Ectodermal cell (in vitro differentiated cells): ENCODE measurements at regions not wholly inside any gene's neighbourhood (a gene's known extent, or its start where the extent isn't known, plus 50 kb on each side); places are given as distances from the start of the nearest gene placed in this dataset.

Source experiments
- H3K27ac ChIP-seq: 2 replicates; pipeline ENCODE4 v1.7.0; 2013; ENCODE audit warnings: mild to moderate bottlenecking, low read depth, low read length; ENCODE audit not compliant: insufficient read depth, poor library complexity, severe bottlenecking
- H3K27me3 ChIP-seq: 2 replicates; pipeline ENCODE4 v1.7.0; 2013; ENCODE audit warnings: mild to moderate bottlenecking, low read length; ENCODE audit not compliant: insufficient read depth, control insufficient read depth, poor library complexity, severe bottlenecking
- H3K36me3 ChIP-seq: one replicate; pipeline ENCODE4 v1.7.0; 2013; ENCODE audit warnings: low read length; ENCODE audit not compliant: control insufficient read depth, insufficient read depth
- H3K4me1 ChIP-seq: one replicate; pipeline ENCODE4 v1.7.0; 2013; ENCODE audit warnings: low read length; ENCODE audit not compliant: control insufficient read depth, insufficient read depth
- H3K4me3 ChIP-seq: 2 replicates; pipeline ENCODE4 v1.7.0; 2013; ENCODE audit warnings: low read depth, low read length, control low read depth; ENCODE audit not compliant: insufficient read depth
- H3K9me3 ChIP-seq: 2 replicates; pipeline ENCODE4 v1.7.0; 2013; ENCODE audit warnings: mild to moderate bottlenecking, low read length, moderate library complexity; ENCODE audit not compliant: control insufficient read depth
- WGBS, 2 experiments: methylation state at CpG; one replicate each; pipeline ENCODE4 v1.1.7; 2013; ENCODE audit warnings: missing lambda C conversion rate in 2 of 2; 5-methylcytosine and 5-hydroxymethylcytosine counted together

DNA sequence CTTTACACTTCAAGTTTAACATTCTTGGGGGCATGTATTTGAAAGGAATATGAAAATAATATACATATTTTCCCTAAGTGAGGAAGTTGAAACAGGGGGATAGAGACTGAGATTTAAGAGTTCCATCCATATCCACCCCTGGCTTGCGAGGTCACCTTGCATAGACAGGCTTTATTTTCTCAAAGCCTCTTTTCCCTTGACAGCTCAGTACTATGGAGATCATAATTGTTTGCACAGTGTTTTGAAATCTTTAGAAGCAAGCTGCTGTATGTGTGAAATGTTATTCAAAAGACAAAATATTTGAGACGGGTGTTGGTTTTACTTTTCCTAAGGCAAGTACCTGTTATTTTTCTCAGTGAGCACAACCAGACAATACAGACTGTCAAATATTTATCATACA is 163.1 kb downstream of the LRRC70 start:
- Histone ChIP-seq H3K27me3 (no peaks in the 10 kb centered on the region), H3K9me3 (no peaks in the 10 kb centered on the region), H3K4me1 (no peaks in the 10 kb centered on the region), H3K27ac (no peak overlapping the region), H3K36me3 (no peaks in the 10 kb centered on the region), H3K4me3 (no peak overlapping the region)
- WGBS, 2 experiments, result 90 to 94% methylated on average over 2 of the region's 2 CpGs

DNA sequence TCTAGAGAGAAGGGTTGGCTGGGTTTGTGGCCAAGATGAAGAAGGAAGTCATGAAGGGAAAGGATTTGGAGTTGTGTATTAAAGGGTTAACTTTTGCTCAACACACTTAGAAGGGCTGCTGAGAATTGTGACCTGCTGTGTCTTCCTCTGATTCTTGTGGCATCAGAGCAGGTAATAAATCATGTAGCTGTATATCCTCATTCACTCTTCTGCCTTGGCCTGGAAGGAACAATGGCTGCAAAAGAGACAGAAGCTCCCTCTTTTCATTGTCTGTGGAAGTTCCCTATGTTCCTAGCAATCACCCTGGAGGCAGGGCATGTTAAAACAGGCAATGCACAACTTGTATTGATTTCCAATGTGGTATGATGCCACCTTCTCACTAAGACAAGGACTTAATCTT is 159.1 kb downstream of the LRRC70 start:
- Histone ChIP-seq H3K27me3 (no peaks in the 10 kb centered on the region), H3K27ac (no peak overlapping the region), H3K4me3 (no peak overlapping the region), H3K36me3 (no peaks in the 10 kb centered on the region), H3K4me1 (no peaks in the 10 kb centered on the region), H3K9me3 (no peaks in the 10 kb centered on the region)

DNA sequence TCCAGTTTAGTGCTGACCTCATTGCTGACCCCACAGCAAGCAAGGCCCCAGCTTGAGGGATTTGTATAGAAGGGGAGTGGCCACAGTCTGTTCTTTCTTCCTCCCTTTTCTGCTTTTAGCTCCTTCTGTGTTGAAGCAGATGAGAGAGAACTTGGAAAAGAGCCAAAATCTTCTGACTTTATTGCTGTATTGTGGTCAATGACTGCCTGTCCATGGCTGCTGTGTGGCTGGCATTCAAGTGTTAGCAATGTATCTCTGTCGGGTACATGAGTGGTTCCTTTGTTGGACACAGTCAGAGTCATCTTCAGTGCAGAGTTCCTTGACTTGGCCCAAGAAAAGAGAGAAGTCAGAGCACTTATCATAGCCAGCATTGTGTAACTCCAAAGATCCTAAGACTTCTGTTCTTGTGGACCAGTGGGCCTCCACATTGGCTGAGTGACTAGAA is 154.1 kb downstream of the LRRC70 start:
- no peaks in the 10 kb centered on the region for H3K36me3 ChIP-seq
- no peaks in the 10 kb centered on the region for H3K27me3 ChIP-seq
- H3K9me3 ChIP-seq, result no peaks in the 10 kb centered on the region
- H3K4me1 ChIP-seq, result no peaks in the 10 kb centered on the region
- H3K27ac ChIP-seq, result no peak overlapping the region
- no peak overlapping the region for H3K4me3 ChIP-seq
- WGBS, 2 experiments, result 89 to 92% methylated on average over 1 of the region's 1 CpG

DNA sequence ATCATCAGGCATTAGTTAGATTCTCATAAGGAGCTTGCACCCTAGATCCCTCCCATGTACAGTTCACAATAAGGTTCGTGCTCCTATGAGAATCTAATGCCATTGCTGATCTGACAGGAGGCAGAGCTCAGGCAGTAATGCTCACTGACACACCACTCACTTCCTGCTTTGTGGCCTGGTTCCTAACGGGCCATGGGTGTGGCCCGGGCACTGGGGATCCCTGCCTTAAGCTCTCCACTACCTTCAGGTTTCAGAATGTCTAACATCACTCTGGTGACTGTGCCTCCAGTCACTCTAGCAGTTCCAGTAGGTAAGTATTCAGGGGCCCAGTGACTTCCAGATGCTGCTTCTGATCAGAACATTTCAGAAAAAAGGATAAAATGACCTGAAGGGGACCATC is 152.4 kb downstream of the LRRC70 start:
- no peak overlapping the region for H3K4me3 ChIP-seq
- H3K27ac ChIP-seq, result no peak overlapping the region
- 91 to 92% methylated on average over 3 of the region's 3 CpGs for WGBS, 2 experiments
- no peaks in the 10 kb centered on the region for H3K27me3 ChIP-seq
- H3K9me3 ChIP-seq, result no peaks in the 10 kb centered on the region
- no peaks in the 10 kb centered on the region for H3K4me1 ChIP-seq
- no peaks in the 10 kb centered on the region for H3K36me3 ChIP-seq

DNA sequence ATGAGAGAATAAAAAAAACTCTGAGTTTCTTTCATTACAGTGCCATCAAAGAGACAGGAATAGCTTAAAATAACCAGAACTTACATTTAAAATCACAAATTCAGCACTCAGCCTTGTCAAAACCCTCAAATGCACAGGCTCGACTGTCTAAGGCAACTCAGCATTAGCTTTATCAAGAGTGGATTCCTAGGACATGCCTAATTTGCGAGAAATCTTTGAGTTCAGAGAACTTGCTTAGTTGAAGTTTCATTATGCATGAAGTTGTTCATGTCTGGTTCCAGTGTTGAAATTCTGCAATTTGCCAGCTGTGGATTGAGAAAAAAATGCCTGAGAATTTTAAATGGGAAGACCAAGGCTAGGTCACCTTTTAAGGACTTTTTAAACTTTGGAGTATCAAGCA is 151.1 kb downstream of the LRRC70 start:
- no peak overlapping the region for H3K4me3 ChIP-seq
- H3K4me1 ChIP-seq, result no peaks in the 10 kb centered on the region
- H3K27me3 ChIP-seq, result no peaks in the 10 kb centered on the region
- 93 to 96% methylated on average over 2 of the region's 2 CpGs for WGBS, 2 experiments
- H3K36me3 ChIP-seq, result no peaks in the 10 kb centered on the region
- no peak overlapping the region for H3K27ac ChIP-seq
- no peaks in the 10 kb centered on the region for H3K9me3 ChIP-seq

DNA sequence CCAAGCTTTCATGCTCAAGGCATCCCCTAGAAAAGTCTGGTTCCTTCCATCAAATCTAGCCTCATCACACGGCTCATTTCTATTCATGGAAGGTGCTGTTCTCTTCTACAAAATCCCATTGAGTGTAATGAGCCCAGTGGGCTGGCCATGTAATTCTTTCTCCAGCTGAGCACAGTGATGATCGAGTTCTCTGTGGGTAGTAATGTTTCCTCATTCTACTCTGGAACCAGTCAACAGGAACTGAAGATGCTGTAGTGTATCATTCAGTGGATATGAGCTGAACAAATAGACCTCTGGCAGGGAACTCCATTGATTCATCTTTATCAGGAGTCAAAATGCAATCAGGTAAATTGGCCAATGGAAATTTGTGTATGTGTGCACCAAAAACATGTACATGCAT is 149.2 kb downstream of the LRRC70 start:
- Histone ChIP-seq H3K36me3 (no peaks in the 10 kb centered on the region), H3K4me3 (no peak overlapping the region), H3K4me1 (no peaks in the 10 kb centered on the region), H3K9me3 (no peaks in the 10 kb centered on the region), H3K27me3 (no peaks in the 10 kb centered on the region), H3K27ac (no peak overlapping the region)
- WGBS, 2 experiments, result 93 to 94% methylated on average over 2 of the region's 2 CpGs

DNA sequence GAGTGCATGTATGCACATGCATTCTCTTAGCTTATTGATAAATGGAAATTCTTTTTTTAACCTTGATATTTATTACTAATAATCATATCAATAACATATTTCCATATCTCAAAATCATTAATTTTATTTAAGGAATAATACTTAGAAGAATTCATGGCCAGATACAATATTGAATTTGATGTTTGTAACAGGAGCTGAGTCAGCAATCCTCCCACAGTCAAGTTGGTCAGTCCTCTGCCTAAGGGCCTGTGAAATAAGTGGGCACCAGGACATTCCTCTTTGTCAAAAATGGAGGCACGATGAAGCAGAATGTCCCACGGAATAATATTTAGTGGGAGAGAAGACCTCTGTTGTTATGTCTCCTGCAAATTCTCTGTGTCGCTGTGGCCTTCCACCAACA is 148.6 kb downstream of the LRRC70 start:
- no peaks in the 10 kb centered on the region for H3K4me1 ChIP-seq
- no peak overlapping the region for H3K4me3 ChIP-seq
- no peaks in the 10 kb centered on the region for H3K27me3 ChIP-seq
- no peak overlapping the region for H3K27ac ChIP-seq
- WGBS, 2 experiments, result 97% methylated on average over 3 of the region's 3 CpGs
- H3K36me3 ChIP-seq, result no peaks in the 10 kb centered on the region
- no peaks in the 10 kb centered on the region for H3K9me3 ChIP-seq

DNA sequence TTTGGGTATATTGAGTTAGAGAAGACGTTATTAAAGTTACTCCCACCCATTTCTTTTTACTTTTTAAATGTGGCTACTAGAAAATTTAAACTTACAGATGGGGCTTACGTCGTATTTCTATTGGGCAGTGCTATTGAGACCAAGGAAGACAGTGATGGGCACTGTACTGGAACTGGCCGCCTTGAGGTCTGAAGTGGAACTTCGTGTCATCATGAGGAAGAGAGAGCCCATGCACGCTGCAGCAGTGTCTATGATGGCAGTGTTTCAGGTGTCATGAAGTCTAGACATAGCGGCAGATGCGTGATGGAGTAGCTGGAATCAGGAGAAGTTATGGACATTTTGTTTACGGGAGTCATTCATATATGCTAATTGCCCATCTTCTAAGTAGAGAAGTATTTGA is 143.7 kb downstream of the LRRC70 start:
- no peaks in the 10 kb centered on the region for H3K9me3 ChIP-seq
- no peak overlapping the region for H3K4me3 ChIP-seq
- H3K4me1 ChIP-seq, result peaks cover 11% of the 10 kb centered on the region
- H3K27me3 ChIP-seq, result no peaks in the 10 kb centered on the region
- 92 to 93% methylated on average over 8 of the region's 9 CpGs for WGBS, 2 experiments
- H3K36me3 ChIP-seq, result no peaks in the 10 kb centered on the region
- H3K27ac ChIP-seq, result no peak overlapping the region

DNA sequence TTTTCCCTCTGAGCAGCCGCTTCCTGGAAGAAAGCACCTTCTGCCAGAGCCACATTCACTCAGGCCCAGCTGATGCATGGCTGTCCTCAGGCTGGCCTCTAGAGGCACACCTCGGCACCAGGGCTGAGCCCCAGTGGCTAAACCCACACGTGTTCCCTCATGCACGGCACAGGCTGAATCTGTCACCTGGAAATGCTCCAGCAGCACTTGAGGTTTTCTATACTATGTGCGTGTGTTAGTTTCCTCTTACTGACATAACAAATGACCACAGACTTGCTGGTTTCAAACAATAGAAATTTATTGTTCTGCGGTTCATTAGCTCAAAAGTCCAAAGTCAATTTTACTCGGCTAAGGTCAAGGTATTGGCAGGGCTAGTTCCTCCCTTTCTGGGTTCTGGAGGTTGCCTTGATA is 141.4 kb downstream of the LRRC70 start:
- Histone ChIP-seq H3K27ac (no peak overlapping the region), H3K4me1 (peaks cover 11% of the 10 kb centered on the region), H3K27me3 (no peaks in the 10 kb centered on the region), H3K9me3 (no peaks in the 10 kb centered on the region), H3K4me3 (no peak overlapping the region), H3K36me3 (no peaks in the 10 kb centered on the region)
- 75 to 77% methylated on average over 7 of the region's 7 CpGs for WGBS, 2 experiments

DNA sequence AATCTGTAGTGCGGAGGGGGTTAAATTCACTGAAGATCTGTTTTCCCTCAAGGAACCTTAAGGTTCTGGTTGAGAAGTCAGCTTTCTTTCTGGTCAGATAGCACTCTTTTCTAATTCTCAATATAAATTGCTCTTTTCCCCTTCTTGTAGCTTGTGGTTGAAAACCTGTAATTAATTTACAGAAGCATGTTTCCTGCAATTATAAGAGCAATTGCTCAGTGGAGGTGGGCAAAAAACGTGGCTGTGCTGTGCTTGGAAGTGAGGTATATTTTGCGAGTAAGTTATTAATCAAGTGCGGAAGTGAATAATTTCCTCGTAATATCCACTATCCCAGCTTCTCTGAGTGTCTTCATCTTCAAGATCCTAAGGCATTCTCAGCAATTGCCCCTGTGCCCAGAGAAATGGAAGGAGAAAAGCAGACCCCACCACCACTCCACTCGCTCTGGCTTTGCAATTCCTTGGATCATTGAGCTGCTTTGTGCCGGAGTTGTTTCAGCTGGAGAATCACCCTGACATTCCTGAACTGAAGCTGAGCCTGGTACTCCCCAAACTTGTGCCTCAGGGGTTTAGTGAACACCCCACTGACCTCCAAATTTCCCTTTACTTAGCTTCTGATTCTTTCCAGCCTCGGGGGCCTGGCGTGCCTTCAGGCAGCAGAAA is 140.6 kb downstream of the LRRC70 start:
- H3K4me3 ChIP-seq, result no peak overlapping the region
- no peaks in the 10 kb centered on the region for H3K36me3 ChIP-seq
- H3K4me1 ChIP-seq, result peaks cover 11% of the 10 kb centered on the region
- no peaks in the 10 kb centered on the region for H3K9me3 ChIP-seq
- no peak overlapping the region for H3K27ac ChIP-seq
- WGBS, 2 experiments, result 89 to 91% methylated on average over 9 of the region's 9 CpGs
- no peaks in the 10 kb centered on the region for H3K27me3 ChIP-seq

DNA sequence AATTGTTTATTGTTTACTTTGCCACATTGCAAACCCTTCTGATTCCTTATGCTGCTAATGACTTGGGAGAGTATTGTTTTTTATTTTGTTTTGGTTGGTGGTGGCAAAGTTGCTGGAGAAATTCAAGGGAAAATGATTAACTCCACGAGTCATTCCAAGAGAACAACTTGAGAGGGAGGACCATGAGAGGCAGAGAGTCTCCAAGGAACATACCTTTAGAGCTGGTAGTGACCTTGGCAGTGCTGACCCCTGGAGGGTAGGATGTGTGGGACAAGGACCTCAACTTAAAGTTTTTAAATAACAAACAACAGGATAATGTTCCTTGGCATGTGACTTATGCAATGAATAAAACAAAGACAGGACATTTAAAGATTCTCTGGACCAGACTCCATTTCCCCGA is 139.7 kb downstream of the LRRC70 start:
- Histone ChIP-seq H3K36me3 (no peaks in the 10 kb centered on the region), H3K27me3 (no peaks in the 10 kb centered on the region), H3K4me3 (no peak overlapping the region), H3K9me3 (no peaks in the 10 kb centered on the region), H3K4me1 (peaks cover 11% of the 10 kb centered on the region), H3K27ac (no peak overlapping the region)
- 85 to 90% methylated on average over 2 of the region's 2 CpGs for WGBS, 2 experiments
